A673 (cell line): ENCODE measurements at regions not wholly inside any gene's neighbourhood (a gene's known extent, or its start where the extent isn't known, plus 50 kb on each side); places are given as distances from the start of the nearest gene placed in this dataset.

Experiments
- EZH2 ChIP-seq: fragments of 200-600 bp; sonication (generic); IDR thresholded peaks from 2 replicates; pipeline ENCODE4 v1.6.1; 2017; ENCODE audit warnings: borderline replicate concordance, low read depth, mild to moderate bottlenecking, mixed read lengths, antibody characterized with exemption, low read length; ENCODE audit not compliant: poor library complexity, severe bottlenecking
- TF ChIP-seq, protein P1 (sequence below): fragments of 300-800, 200-600 bp; sonication (generic); conservative IDR thresholded peaks from 2 replicates; pipeline ENCODE4 v1.5.1; 2017; ENCODE audit warnings: low read depth, mild to moderate bottlenecking, antibody characterized with exemption, low read length, moderate library complexity, mixed read lengths

DNA sequence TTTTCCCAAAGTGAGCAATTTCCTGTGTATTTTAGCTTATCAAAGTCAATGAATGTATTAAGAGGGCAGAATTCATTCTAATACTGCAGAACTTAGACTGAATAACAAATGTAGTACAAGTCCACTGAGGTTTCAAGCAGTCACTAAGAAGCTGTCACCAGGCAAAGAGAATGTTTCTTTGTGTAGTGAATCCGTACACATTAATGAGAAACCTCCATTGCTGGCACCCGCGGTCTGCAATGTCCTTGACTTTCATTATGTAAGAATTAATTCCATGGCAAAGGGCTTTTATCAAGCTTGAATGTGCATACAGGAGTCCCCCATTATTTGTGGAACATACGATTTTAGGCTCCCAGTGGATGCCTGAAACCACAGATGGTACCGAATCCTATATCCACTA is 719.5 kb upstream of the TMPRSS15 start:
- no peak for TF ChIP-seq EZH2
- TF ChIP-seq, protein P1, sequence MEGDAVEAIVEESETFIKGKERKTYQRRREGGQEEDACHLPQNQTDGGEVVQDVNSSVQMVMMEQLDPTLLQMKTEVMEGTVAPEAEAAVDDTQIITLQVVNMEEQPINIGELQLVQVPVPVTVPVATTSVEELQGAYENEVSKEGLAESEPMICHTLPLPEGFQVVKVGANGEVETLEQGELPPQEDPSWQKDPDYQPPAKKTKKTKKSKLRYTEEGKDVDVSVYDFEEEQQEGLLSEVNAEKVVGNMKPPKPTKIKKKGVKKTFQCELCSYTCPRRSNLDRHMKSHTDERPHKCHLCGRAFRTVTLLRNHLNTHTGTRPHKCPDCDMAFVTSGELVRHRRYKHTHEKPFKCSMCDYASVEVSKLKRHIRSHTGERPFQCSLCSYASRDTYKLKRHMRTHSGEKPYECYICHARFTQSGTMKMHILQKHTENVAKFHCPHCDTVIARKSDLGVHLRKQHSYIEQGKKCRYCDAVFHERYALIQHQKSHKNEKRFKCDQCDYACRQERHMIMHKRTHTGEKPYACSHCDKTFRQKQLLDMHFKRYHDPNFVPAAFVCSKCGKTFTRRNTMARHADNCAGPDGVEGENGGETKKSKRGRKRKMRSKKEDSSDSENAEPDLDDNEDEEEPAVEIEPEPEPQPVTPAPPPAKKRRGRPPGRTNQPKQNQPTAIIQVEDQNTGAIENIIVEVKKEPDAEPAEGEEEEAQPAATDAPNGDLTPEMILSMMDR: no peak
